GM21723 (cell line): ENCODE measurements at regions not wholly inside any gene's neighbourhood (a gene's known extent, or its start where the extent isn't known, plus 50 kb on each side); places are given as distances from the start of the nearest gene placed in this dataset.
"Not testable (repeated sequence)": the region's sequence is repeated elsewhere in the genome, so short reads cannot be mapped to it uniquely, and the experiment has no call there.

Source experiments
- ATAC-seq: cut with Tn5 transposase; IDR thresholded peaks from one replicate; pipeline ENCODE4 v1.9.1; 2021; ENCODE audit warnings: mild to moderate bottlenecking, moderate library complexity; ENCODE audit not compliant: unreplicated experiment

GRCh38 chr5:38607396-38607795 is 51.0 kb upstream of the LIFR start:
- no peak for ATAC-seq

DNA sequence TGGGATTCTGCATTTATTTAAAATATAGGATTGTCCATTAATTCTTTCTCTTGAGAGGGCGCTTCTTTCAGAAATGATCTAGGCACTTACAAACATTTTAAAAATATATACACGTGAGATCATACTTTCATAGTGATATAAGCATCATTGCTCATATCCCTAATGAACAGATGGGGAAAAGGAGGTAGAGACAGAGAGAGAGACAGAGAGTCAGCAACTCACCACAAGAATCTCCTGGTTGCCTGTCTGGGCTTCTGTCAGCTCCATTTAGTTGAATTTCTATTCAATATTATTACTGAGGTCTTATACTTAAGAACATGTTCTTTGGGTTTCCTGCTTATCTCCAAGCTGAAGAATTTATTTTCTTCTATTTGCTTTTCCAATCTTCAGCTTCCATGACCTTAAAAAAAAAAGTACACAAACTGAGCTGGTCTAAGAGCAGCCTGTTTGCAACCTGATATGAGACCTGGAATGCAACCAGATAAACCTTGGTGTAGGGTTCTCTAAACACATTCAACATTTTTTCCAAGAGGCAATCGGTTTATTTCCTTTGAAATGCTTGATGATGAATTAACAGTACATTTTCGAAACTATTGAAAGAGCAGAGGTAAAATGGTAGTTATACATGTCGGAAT is 51.6 kb upstream of the LIFR start:
- no peak for ATAC-seq

DNA sequence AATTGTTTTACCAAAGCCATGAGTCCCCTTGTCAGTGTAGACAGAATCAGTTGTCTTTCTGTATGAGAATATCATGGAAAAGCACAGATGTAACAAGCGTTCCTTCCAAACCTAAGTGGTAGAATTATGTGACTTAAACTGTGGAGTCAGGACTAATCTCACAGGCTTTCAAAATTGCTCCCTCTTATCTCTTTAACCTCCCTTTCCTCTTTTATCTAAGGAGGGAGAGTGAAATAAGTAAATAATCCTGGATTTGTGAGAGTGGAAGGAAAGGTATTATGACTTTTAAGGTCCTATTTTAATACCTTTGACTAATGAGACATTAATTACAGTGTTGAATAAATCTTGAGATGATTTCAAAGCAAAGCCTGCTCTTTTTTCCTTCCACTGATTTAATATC is 52.4 kb upstream of the LIFR start:
- no peak for ATAC-seq

- ATAC-seq, result no peak
These were observed 56.4 kb upstream of the LIFR start for GRCh38 chr5:38612851-38613250.

- no peak for ATAC-seq
These were observed 57.0 kb upstream of the LIFR start for GRCh38 chr5:38613490-38613889.

DNA sequence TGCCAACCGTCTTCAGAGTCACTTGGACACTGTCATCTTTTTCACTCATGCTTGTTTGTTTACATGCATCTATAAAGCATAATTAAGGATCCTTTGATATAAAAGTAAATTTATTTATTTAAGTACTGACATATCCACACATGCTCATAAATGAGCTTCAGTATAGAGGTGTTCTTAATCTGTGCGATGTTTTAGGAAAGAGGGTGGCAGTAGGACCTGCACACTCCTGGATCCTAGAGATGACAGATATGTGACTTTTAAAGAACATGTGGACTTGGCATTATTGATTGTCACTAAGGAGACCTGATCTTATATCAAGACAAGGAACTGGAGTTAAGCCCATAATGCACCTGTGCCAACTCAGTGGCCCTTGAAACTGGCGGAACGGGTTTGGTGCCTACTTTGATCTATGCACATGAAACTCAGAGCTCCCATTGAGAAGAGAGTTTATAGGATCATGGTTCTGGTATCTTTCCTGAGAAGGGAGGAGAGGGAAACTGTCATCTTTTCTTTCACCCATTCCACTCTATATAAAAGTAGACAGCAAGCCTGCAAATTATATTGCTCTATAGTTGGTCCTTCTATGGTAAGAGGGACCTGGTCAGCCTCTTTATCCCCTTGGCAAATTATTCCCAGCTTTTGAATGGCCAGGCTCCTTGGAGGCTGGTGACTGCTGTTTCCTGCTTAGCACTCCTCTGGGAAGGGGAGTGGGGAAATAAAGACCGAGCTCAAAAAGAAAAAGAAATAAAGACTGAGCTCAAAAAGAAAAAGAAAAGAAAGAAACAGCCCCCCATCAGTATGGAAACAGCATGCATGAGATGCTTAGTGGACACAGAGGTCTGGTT is 57.8 kb upstream of the LIFR start:
- no peak for ATAC-seq

DNA sequence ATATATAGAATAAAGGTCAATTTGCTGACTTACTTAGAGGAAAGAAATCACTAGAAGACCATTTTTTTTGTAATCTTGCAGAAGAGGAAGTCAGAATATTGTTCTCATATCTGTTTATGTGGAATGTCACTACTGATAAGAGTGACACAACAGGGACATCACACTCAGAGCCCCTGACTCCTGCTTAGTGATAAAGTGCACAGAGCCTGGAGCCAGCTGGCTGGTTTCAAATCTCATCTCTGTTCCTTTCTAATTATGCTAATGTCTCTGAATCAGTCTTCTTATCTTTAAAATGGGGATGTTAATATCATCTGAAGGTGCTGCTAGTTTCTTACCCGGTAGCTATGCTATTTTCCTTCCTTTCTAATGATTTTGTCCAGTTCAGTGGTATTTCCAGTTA is 58.6 kb upstream of the LIFR start:
- no peak for ATAC-seq

DNA sequence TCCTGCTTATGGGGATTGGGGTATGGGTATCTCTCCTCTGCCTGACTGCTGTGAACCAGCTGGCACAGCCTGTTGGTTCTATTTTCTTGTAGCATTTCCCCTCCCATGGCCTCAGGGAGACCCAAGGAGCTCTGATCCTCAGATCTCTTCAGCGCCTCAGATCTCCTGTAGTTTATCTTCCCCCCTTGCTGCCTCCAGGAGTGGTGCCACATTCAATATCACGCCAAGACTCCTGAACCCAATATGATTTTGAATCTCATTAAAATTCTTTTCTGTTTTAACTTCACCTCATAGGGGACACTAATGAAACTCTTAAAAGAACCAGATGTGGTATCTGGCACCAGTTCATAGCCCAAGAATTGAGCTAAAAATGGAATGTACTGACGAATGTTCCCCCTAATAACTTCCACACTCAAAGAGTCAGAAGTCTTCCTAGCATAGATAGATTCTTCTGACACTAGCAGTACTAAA is 59.6 kb upstream of the LIFR start:
- ATAC-seq, result no peak

DNA sequence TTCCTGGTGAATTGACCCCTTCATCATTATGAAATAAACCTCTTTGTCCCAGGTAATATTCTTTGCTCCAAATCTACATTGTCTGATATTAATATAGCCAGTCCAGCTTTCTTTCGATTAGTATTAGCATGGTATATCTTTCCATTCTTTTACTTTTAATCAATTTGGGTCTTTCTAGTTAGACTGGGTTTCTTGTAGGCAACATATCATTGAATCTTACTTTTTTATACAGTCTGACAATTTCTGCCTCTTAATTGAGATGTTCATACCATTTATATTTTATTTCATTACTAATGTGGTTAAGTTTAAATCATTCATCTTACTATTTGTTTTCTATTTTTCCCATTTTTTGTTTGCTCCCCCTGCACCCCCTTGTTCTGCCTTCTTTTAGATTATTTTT is 61.7 kb upstream of the LIFR start:
- no peak for ATAC-seq

GRCh38 chr5:38621331-38621730 is 64.9 kb upstream of the LIFR start:
- no peak for ATAC-seq

- ATAC-seq, result no peak
These were observed 65.5 kb upstream of the LIFR start for GRCh38 chr5:38621840-38622437.

- ATAC-seq, result no peak
These were observed 66.3 kb upstream of the LIFR start for GRCh38 chr5:38622723-38623129.

DNA sequence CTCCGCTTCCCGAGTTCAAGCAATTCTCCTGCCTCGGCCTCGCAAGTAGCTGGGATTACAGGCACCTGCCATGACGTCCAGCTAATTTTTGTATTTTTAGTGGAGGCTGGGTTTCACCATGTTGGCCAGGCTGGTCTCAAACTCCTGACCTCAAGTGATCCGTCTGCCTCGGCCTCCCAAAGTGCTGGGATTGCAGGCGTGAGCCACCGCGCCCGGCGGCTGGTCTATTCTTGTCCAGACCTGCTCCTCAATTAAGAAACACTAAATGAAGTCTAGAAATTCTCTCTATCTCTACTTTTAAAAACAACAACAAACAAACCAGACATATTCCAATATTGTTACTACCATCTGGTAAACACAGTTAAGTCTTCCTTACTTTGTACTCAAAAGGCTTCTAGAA is 68.1 kb upstream of the LIFR start:
- not testable (repeated sequence) for ATAC-seq

DNA sequence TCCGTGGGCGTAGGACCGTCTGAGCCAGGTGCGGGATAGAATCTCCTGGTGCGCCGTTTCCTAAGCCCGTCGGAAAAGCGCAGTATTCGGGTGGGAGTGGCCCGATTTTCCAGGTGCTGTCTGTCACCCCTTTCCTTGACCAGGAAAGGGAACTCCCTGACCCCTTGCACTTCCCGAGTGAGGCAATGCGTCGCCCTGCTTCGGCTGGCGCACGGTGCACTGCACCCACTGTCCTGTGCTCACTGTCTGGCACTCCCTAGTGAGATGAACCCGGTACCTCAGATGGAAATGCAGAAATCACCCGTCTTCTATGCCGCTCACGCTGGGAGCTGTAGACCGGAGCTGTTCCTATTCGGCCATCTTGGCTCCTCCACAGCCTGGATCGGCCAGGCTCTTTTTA is 74.9 kb upstream of the LIFR start:
- ATAC-seq, result not testable (repeated sequence)

DNA sequence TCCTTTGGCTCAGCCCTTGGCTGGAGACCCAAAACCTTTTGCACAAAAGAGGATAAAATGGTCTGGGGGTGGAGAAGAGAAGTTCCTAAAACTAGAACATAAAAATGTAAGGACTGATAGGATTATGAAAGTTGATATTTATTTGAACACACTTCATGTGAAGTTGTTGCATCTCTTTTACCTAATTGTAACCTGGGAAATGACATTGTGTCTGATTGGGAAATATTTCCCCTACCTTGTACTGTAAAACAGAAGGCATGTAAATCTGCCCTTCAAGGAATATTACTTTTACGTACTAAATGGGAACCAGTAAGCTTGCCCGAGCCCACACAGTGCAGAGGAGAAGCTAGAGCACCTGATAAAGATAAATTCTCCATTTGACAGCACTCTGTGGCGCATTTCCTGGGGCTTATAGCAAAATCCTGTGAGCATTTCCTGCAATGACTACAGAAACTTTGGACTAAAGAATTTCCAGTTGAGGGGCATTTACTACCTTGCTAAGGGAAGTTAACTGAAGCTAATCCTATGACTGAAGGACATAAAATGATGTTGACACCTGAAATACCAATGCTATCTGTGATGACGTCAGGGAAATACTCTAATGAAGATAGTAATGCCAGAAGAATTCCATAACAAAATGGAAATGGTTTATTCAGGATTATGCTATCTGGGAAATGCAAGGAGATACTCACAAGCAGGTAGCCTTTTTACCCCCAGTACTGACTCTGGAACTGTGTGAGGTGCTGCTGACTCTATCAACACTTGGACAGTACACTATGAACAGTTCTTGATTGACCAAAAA is 78.3 kb upstream of the LIFR start:
- ATAC-seq, result no peak

GRCh38 chr5:38636626-38637025 is 80.2 kb upstream of the LIFR start:
- ATAC-seq, result no peak

GRCh38 chr5:38638656-38639055 is 82.2 kb upstream of the LIFR start:
- no peak for ATAC-seq

GRCh38 chr5:38639377-38640358 is 83.2 kb upstream of the LIFR start:
- no peak for ATAC-seq

GRCh38 chr5:38641003-38641402 is 84.6 kb upstream of the LIFR start:
- no peak for ATAC-seq
